ENCODE measurements at regions not wholly inside any gene's neighbourhood (a gene's known extent, or its start where the extent isn't known, plus 50 kb on each side); places are given as distances from the start of the nearest gene placed in this dataset.

GRCh38 chr6:114733596-114733995 lies 390.8 kb upstream of the HS3ST5 start:
- no peak for TF ChIP-seq RAD21 (IDR thresholded peaks at IDR 0.05; ENCODE audit: low read depth)
- no peak for TF ChIP-seq CTCF (IDR thresholded peaks at IDR 0.05 in 2 of 3, conservative IDR thresholded peaks at IDR 0.05 in 1 of 3; ENCODE audit: borderline replicate concordance in 1 of 3, insufficient read depth in 1 of 3, low read depth in 2 of 3, low read length in 2 of 3)
- TF ChIP-seq SIN3A (IDR thresholded peaks at IDR 0.05; ENCODE audit: low read depth): no peak
- TF ChIP-seq EZH2phosphoT487 (IDR thresholded peaks at IDR 0.05; ENCODE audit: borderline replicate concordance): no peak
- TF ChIP-seq ZBTB33 (IDR thresholded peaks at IDR 0.05; ENCODE audit: extremely low read depth, insufficient replicate concordance, low read length): no peak
